Left lobe of liver (tissue), 2 donors: ENCODE measurements at regions not wholly inside any gene's neighbourhood (a gene's known extent, or its start where the extent isn't known, plus 50 kb on each side); places are given as distances from the start of the nearest gene placed in this dataset.
"Not testable (repeated sequence)": the region's sequence is repeated elsewhere in the genome, so short reads cannot be mapped to it uniquely, and the experiment has no call there.

Source experiments
- ATAC-seq: fragments of 200-7000 bp; cut with Tn5 transposase; one replicate; pipeline ENCODE4 v1.9.1; 2020; ENCODE audit warnings: mild to moderate bottlenecking, moderate library complexity
- DNase-seq: peaks from one replicate; pipeline ENCODE4 v3.0.0-alpha.2; 2020; ENCODE audit warnings: low spot score
- donor health status: DM: no; HTN: no; CAD: no; lungs with moderate emphysema.
- donor health status: DM: no; HTN: yes; CAD: no.

GRCh38 chr7:132030883-132031282 lies 474.5 kb upstream of the PODXL start:
- ATAC-seq, result no peak
- DNase-seq, result no peak

- ATAC-seq, result peak; percentile 34
- DNase-seq, result no peak
Observed at GRCh38 chr7:132030086-132030568, 473.7 kb upstream of the PODXL start.

- ATAC-seq (no peak), DNase-seq (no peak)
Observed at GRCh38 chr7:132029369-132030085, 473.1 kb upstream of the PODXL start.

GRCh38 chr7:132028144-132028920 lies 471.9 kb upstream of the PODXL start:
- ATAC-seq (no peak), DNase-seq (no peak)

- ATAC-seq, result no peak
- no peak for DNase-seq
Observed at GRCh38 chr7:132024290-132024689, 467.9 kb upstream of the PODXL start.

- ATAC-seq, result no peak
Observed at GRCh38 chr7:132023466-132023865, 467.0 kb upstream of the PODXL start.

GRCh38 chr7:132022188-132022587 lies 465.8 kb upstream of the PODXL start:
- DNase-seq (no peak), ATAC-seq (no peak)

More at GRCh38 chr7:132023466-132023865, 467.0 kb upstream of the PODXL start:
- no peak for DNase-seq

- DNase-seq (no peak), ATAC-seq (no peak)
Observed at GRCh38 chr7:132019703-132020102, 463.3 kb upstream of the PODXL start.

- DNase-seq (no peak), ATAC-seq (no peak)
Observed at GRCh38 chr7:132009778-132010177, 453.4 kb upstream of the PODXL start.

- no peak for ATAC-seq
Observed at GRCh38 chr7:132004529-132004928, 448.1 kb upstream of the PODXL start.

GRCh38 chr7:132002343-132002968 lies 446.0 kb upstream of the PODXL start:
- no peak for DNase-seq
- no peak for ATAC-seq

More at GRCh38 chr7:132004529-132004928, 448.1 kb upstream of the PODXL start:
- DNase-seq, result no peak

GRCh38 chr7:132001146-132001545 lies 444.7 kb upstream of the PODXL start:
- DNase-seq (no peak), ATAC-seq (no peak)

- no peak for DNase-seq
Observed at GRCh38 chr7:131999193-131999592, 442.8 kb upstream of the PODXL start.

GRCh38 chr7:131995324-131995723 lies 438.9 kb upstream of the PODXL start:
- ATAC-seq, result no peak
- DNase-seq, result no peak

More at GRCh38 chr7:131999193-131999592, 442.8 kb upstream of the PODXL start:
- ATAC-seq, result no peak

- ATAC-seq, DNase-seq: not testable (repeated sequence)
Observed at GRCh38 chr7:131981069-131981468, 424.6 kb upstream of the PODXL start.

- not testable (repeated sequence) for DNase-seq, ATAC-seq
Observed at GRCh38 chr7:131978118-131978517, 421.7 kb upstream of the PODXL start.

- ATAC-seq (no peak), DNase-seq (no peak)
Observed at GRCh38 chr7:131976411-131976810, 420.0 kb upstream of the PODXL start.

GRCh38 chr7:131974671-131975070 lies 418.2 kb upstream of the PODXL start:
- DNase-seq, result no peak
- ATAC-seq, result no peak

- DNase-seq, result no peak
Observed at GRCh38 chr7:131972251-131972650, 415.8 kb upstream of the PODXL start.

GRCh38 chr7:131970602-131971001 lies 414.2 kb upstream of the PODXL start:
- DNase-seq (no peak), ATAC-seq (no peak)

More at GRCh38 chr7:131972251-131972650, 415.8 kb upstream of the PODXL start:
- ATAC-seq, result no peak

- ATAC-seq (no peak), DNase-seq (no peak)
Observed at GRCh38 chr7:131969560-131969959, 413.1 kb upstream of the PODXL start.
